Spleen (tissue), 7 donors: ENCODE measurements at regions not wholly inside any gene's neighbourhood (a gene's known extent, or its start where the extent isn't known, plus 50 kb on each side); places are given as distances from the start of the nearest gene placed in this dataset.

Experiments
- POLR2A ChIP-seq, 3 donors: fragments of 450-650 bp; IDR thresholded peaks; one replicate each; pipeline ENCODE4 v1.5.1; 2017; ENCODE audit warnings: antibody characterized with exemption in 3 of 3, mild to moderate bottlenecking in 1 of 3
- POLR2AphosphoS5 ChIP-seq, 3 donors: sonication (generic); formaldehyde crosslinking; IDR thresholded peaks; one replicate each; pipeline ENCODE4 v1.5.1; 2017; ENCODE audit warnings: antibody characterized with exemption in 3 of 3
- TF ChIP-seq, protein P1 (sequence below), 11 experiments: fragments of 200-600 bp in 7 of 11; fragments of 450-650 bp in 4 of 11; sonication (generic) in 4 of 11; IDR thresholded peaks in 8 of 11; conservative IDR thresholded peaks in 3 of 11; 1 replicate in 7 of 11; 2 replicates in 4 of 11; pipeline versions ENCODE4 v1.4.0 to v1.8.0; 2016 to 2021; ENCODE audit warnings: antibody characterized with exemption in 11 of 11, inconsistent platforms in 4 of 11, mild to moderate bottlenecking in 1 of 11
- donor health status: DM: no; HTN: no; CAD: no; lungs with moderate emphysema.
- donor health status: DM: no; HTN: no; CAD: no.
- donor health status: DM: no; HTN: no; CAD: no.

- TF ChIP-seq POLR2AphosphoS5 (IDR thresholded peaks at IDR 0.05) (no peak), POLR2A (IDR thresholded peaks at IDR 0.05) (no peak)
- TF ChIP-seq, protein P1, sequence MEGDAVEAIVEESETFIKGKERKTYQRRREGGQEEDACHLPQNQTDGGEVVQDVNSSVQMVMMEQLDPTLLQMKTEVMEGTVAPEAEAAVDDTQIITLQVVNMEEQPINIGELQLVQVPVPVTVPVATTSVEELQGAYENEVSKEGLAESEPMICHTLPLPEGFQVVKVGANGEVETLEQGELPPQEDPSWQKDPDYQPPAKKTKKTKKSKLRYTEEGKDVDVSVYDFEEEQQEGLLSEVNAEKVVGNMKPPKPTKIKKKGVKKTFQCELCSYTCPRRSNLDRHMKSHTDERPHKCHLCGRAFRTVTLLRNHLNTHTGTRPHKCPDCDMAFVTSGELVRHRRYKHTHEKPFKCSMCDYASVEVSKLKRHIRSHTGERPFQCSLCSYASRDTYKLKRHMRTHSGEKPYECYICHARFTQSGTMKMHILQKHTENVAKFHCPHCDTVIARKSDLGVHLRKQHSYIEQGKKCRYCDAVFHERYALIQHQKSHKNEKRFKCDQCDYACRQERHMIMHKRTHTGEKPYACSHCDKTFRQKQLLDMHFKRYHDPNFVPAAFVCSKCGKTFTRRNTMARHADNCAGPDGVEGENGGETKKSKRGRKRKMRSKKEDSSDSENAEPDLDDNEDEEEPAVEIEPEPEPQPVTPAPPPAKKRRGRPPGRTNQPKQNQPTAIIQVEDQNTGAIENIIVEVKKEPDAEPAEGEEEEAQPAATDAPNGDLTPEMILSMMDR (IDR thresholded peaks at IDR 0.05 in 8 of 11, conservative IDR thresholded peaks at IDR 0.05 in 3 of 11), result no peak
Observed at GRCh38 chr16:49092704-49093103, 188.9 kb downstream of the CBLN1 start.
